T-helper 17 cell (primary cell): ENCODE measurements at regions not wholly inside any gene's neighbourhood (a gene's known extent, or its start where the extent isn't known, plus 50 kb on each side); places are given as distances from the start of the nearest gene placed in this dataset.

Source experiments
- ATAC-seq: fragments of 150-1000 bp; cut with Tn5 transposase; 2 replicates; pipeline ENCODE4 v1.10.0; 2021; ENCODE audit warnings: mild to moderate bottlenecking, moderate library complexity
- DNase-seq, 3 donors: peaks; one replicate each; pipeline versions ENCODE4 v3.0.0 to v3.0.0-alpha.2; 2020 to 2021
- H3K9me3 ChIP-seq: one replicate; pipeline ENCODE4 v1.7.0; 2013; ENCODE audit warnings: low read length, mild to moderate bottlenecking; ENCODE audit not compliant: control insufficient read depth, poor library complexity, severe bottlenecking
- H3K27ac Mint-ChIP-seq: one replicate; pipeline ENCODE4 v1.8.0; 2022; ENCODE audit warnings: mild to moderate bottlenecking, moderate library complexity, mixed read lengths
- H3K27me3 Mint-ChIP-seq: one replicate; pipeline ENCODE4 v1.8.0; 2022; ENCODE audit warnings: mixed read lengths
- H3K36me3 Mint-ChIP-seq: one replicate; pipeline ENCODE4 v1.8.0; 2022; ENCODE audit warnings: low read depth, mixed read lengths
- H3K4me1 Mint-ChIP-seq: one replicate; pipeline ENCODE4 v1.8.0; 2022; ENCODE audit warnings: mild to moderate bottlenecking, mixed read lengths
- H3K4me3 Mint-ChIP-seq: one replicate; pipeline ENCODE4 v1.8.0; 2022; ENCODE audit warnings: mild to moderate bottlenecking, moderate library complexity, mixed read lengths

- ATAC-seq (no peak), DNase-seq (no peak)
- Mint-ChIP-seq H3K27me3 (peaks cover 28% of the 10 kb centered on the region), H3K36me3 (peaks cover 2% of the 10 kb centered on the region), H3K4me3 (peak overlapping the region; percentile 12), H3K27ac (peak overlapping the region; percentile 54), H3K4me1 (peaks cover 7% of the 10 kb centered on the region)
- no peaks in the 10 kb centered on the region for H3K9me3 ChIP-seq
Measured at GRCh38 chr11:128165572-128165971, 421.8 kb downstream of the ETS1 start.

GRCh38 chr11:128164080-128164741 lies 423.1 kb downstream of the ETS1 start:
- Mint-ChIP-seq H3K4me3 (no peak overlapping the region), H3K27me3 (peaks cover 19% of the 10 kb centered on the region), H3K27ac (no peak overlapping the region), H3K36me3 (peaks cover 2% of the 10 kb centered on the region), H3K4me1 (peaks cover 7% of the 10 kb centered on the region)
- no peak for DNase-seq
- no peaks in the 10 kb centered on the region for H3K9me3 ChIP-seq
- ATAC-seq, result no peak

GRCh38 chr11:128161994-128162393 lies 425.4 kb downstream of the ETS1 start:
- no peaks in the 10 kb centered on the region for H3K36me3 Mint-ChIP-seq
- peaks cover 9% of the 10 kb centered on the region for H3K27me3 Mint-ChIP-seq
- no peak overlapping the region for H3K4me3 Mint-ChIP-seq
- no peak for ATAC-seq
- no peaks in the 10 kb centered on the region for H3K9me3 ChIP-seq
- no peak for DNase-seq
- no peak overlapping the region for H3K27ac Mint-ChIP-seq
- H3K4me1 Mint-ChIP-seq, result peaks cover 9% of the 10 kb centered on the region

GRCh38 chr11:128161436-128161835 lies 425.9 kb downstream of the ETS1 start:
- no peak for ATAC-seq
- no peak overlapping the region for H3K27ac Mint-ChIP-seq
- no peak overlapping the region for H3K4me3 Mint-ChIP-seq
- no peaks in the 10 kb centered on the region for H3K36me3 Mint-ChIP-seq
- H3K27me3 Mint-ChIP-seq, result peaks cover 9% of the 10 kb centered on the region
- DNase-seq, result no peak
- H3K9me3 ChIP-seq, result no peaks in the 10 kb centered on the region
- peaks cover 11% of the 10 kb centered on the region for H3K4me1 Mint-ChIP-seq

- DNase-seq (no peak), ATAC-seq (no peak)
- Mint-ChIP-seq H3K36me3 (no peaks in the 10 kb centered on the region), H3K27me3 (peaks cover 19% of the 10 kb centered on the region), H3K4me1 (peaks cover 5% of the 10 kb centered on the region), H3K27ac (no peak overlapping the region), H3K4me3 (no peak overlapping the region)
- H3K9me3 ChIP-seq, result no peaks in the 10 kb centered on the region
Measured at GRCh38 chr11:128158860-128159259, 428.5 kb downstream of the ETS1 start.

GRCh38 chr11:128157423-128158298 lies 429.7 kb downstream of the ETS1 start:
- no peaks in the 10 kb centered on the region for H3K9me3 ChIP-seq
- H3K27me3 Mint-ChIP-seq, result peaks cover 19% of the 10 kb centered on the region
- H3K4me1 Mint-ChIP-seq, result peaks cover 8% of the 10 kb centered on the region
- peak; percentile 19 to 45 (median 20) for DNase-seq
- peak; percentile 94 for ATAC-seq
- H3K4me3 Mint-ChIP-seq, result peak overlapping the region; percentile 80
- peak overlapping the region; percentile 43 for H3K27ac Mint-ChIP-seq
- no peaks in the 10 kb centered on the region for H3K36me3 Mint-ChIP-seq

- no peak overlapping the region for H3K4me3 Mint-ChIP-seq
- no peaks in the 10 kb centered on the region for H3K9me3 ChIP-seq
- H3K36me3 Mint-ChIP-seq, result no peaks in the 10 kb centered on the region
- H3K27ac Mint-ChIP-seq, result no peak overlapping the region
- ATAC-seq, result no peak
- H3K4me1 Mint-ChIP-seq, result peaks cover 10% of the 10 kb centered on the region
- H3K27me3 Mint-ChIP-seq, result peaks cover 16% of the 10 kb centered on the region
- DNase-seq, result no peak
Measured at GRCh38 chr11:128156486-128156885, 430.9 kb downstream of the ETS1 start.

GRCh38 chr11:128155590-128155989 lies 431.8 kb downstream of the ETS1 start:
- peaks cover 10% of the 10 kb centered on the region for H3K4me1 Mint-ChIP-seq
- no peak for ATAC-seq

GRCh38 chr11:128153697-128154048 lies 433.7 kb downstream of the ETS1 start:
- H3K4me3 Mint-ChIP-seq, result no peak overlapping the region
- DNase-seq, result no peak
- H3K36me3 Mint-ChIP-seq, result no peaks in the 10 kb centered on the region
- peaks cover 10% of the 10 kb centered on the region for H3K4me1 Mint-ChIP-seq
- H3K27ac Mint-ChIP-seq, result no peak overlapping the region
- no peaks in the 10 kb centered on the region for H3K9me3 ChIP-seq
- H3K27me3 Mint-ChIP-seq, result peaks cover 14% of the 10 kb centered on the region
- ATAC-seq, result no peak

More at GRCh38 chr11:128155590-128155989, 431.8 kb downstream of the ETS1 start:
- no peak for DNase-seq
- peaks cover 14% of the 10 kb centered on the region for H3K27me3 Mint-ChIP-seq
- peak overlapping the region; percentile 49 for H3K27ac Mint-ChIP-seq
- no peaks in the 10 kb centered on the region for H3K36me3 Mint-ChIP-seq
- no peak overlapping the region for H3K4me3 Mint-ChIP-seq
- H3K9me3 ChIP-seq, result no peaks in the 10 kb centered on the region

GRCh38 chr11:128152796-128153696 lies 434.3 kb downstream of the ETS1 start:
- no peak for ATAC-seq
- no peak for DNase-seq
- no peaks in the 10 kb centered on the region for H3K9me3 ChIP-seq
- Mint-ChIP-seq H3K36me3 (no peaks in the 10 kb centered on the region), H3K4me3 (no peak overlapping the region), H3K4me1 (peaks cover 10% of the 10 kb centered on the region), H3K27ac (peak overlapping the region; percentile 56), H3K27me3 (peaks cover 14% of the 10 kb centered on the region)

- ATAC-seq (no peak), DNase-seq (no peak)
- peaks cover 14% of the 10 kb centered on the region for H3K27me3 Mint-ChIP-seq
- no peaks in the 10 kb centered on the region for H3K9me3 ChIP-seq
- H3K4me3 Mint-ChIP-seq, result no peak overlapping the region
- H3K36me3 Mint-ChIP-seq, result no peaks in the 10 kb centered on the region
- H3K4me1 Mint-ChIP-seq, result peaks cover 4% of the 10 kb centered on the region
- peak overlapping the region; percentile 19 for H3K27ac Mint-ChIP-seq
Measured at GRCh38 chr11:128151780-128152179, 435.6 kb downstream of the ETS1 start.

- Mint-ChIP-seq H3K36me3 (no peaks in the 10 kb centered on the region), H3K27ac (peak overlapping the region; percentile 19), H3K4me1 (peaks cover 5% of the 10 kb centered on the region), H3K27me3 (peaks cover 14% of the 10 kb centered on the region), H3K4me3 (no peak overlapping the region)
- ATAC-seq, result no peak
- H3K9me3 ChIP-seq, result no peaks in the 10 kb centered on the region
- no peak for DNase-seq
Measured at GRCh38 chr11:128151338-128151737, 436.0 kb downstream of the ETS1 start.

- H3K9me3 ChIP-seq, result no peaks in the 10 kb centered on the region
- DNase-seq (no peak), ATAC-seq (no peak)
- Mint-ChIP-seq H3K4me1 (peaks cover 3% of the 10 kb centered on the region), H3K27ac (no peak overlapping the region), H3K27me3 (no peaks in the 10 kb centered on the region), H3K4me3 (no peak overlapping the region), H3K36me3 (no peaks in the 10 kb centered on the region)
Measured at GRCh38 chr11:128148208-128148607, 439.1 kb downstream of the ETS1 start.
